Uterus (tissue), 3 donors: ENCODE measurements at regions not wholly inside any gene's neighbourhood (a gene's known extent, or its start where the extent isn't known, plus 50 kb on each side); places are given as distances from the start of the nearest gene placed in this dataset.

Experiments used
- DNase-seq, 2 donors: peaks; one replicate each; pipeline ENCODE4 v3.0.0-alpha.2; 2019 to 2020
- H3K27ac ChIP-seq, 2 donors: fragments of 200-600 bp; sonication (generic); 1 replicate in 1 of 2; 2 replicates in 1 of 2; pipeline ENCODE4 v1.5.1; 2016 to 2018
- H3K27me3 ChIP-seq, 2 donors: fragments of 200-600 bp; sonication (generic); one replicate each; pipeline ENCODE4 v1.5.1; 2018 to 2019; ENCODE audit warnings: control low read depth in 1 of 2
- H3K36me3 ChIP-seq, 2 donors: fragments of 200-600 bp; sonication (generic); one replicate each; pipeline ENCODE4 v1.5.1; 2019; ENCODE audit warnings: control low read depth in 1 of 2
- H3K4me1 ChIP-seq, 2 donors: fragments of 200-600 bp; sonication (generic); one replicate each; pipeline ENCODE4 v1.5.1; 2018 to 2019; ENCODE audit warnings: control low read depth in 1 of 2
- H3K4me3 ChIP-seq, 2 donors: fragments of 200-600 bp; sonication (generic); 1 replicate in 1 of 2; 2 replicates in 1 of 2; pipeline ENCODE4 v1.5.1; 2018 to 2019; ENCODE audit warnings: mild to moderate bottlenecking in 1 of 2
- H3K9me3 ChIP-seq, 2 donors: fragments of 200-600 bp; sonication (generic); one replicate each; pipeline ENCODE4 v1.5.1; 2019; ENCODE audit warnings: control low read depth in 1 of 2
- CTCF ChIP-seq, 4 experiments: fragments of 200-600 bp in 2 of 4; fragments of 450-650 bp in 2 of 4; sonication (generic) in 2 of 4; IDR thresholded peaks; one replicate each; pipeline ENCODE4 v1.5.1; 2016 to 2019; ENCODE audit warnings: antibody characterized with exemption in 4 of 4, mild to moderate bottlenecking in 2 of 4, moderate library complexity in 1 of 4
- POLR2A ChIP-seq, 2 donors: fragments of 450-650 bp; IDR thresholded peaks; one replicate each; pipeline ENCODE4 v1.6.1; 2016; ENCODE audit warnings: antibody characterized with exemption in 2 of 2, mild to moderate bottlenecking in 1 of 2, moderate library complexity in 1 of 2
- intact Hi-C: fragments of 100-400 bp; cut with DNase I; formaldehyde crosslinking; loops from one replicate; pipeline ENCODE4 v1.15.1; 2023; ENCODE audit warnings: low total_unique reads
- donor health status: DM: yes; HTN: yes; CAD: no.

- H3K27ac ChIP-seq, result no peak overlapping the region
- DNase-seq, result no peak
- no peaks in the 10 kb centered on the region for H3K36me3 ChIP-seq
- H3K9me3 ChIP-seq, result no peaks in the 10 kb centered on the region
- H3K27me3 ChIP-seq, result no peaks in the 10 kb centered on the region
- intact Hi-C loops, result no loop called here
- no peak overlapping the region for H3K4me3 ChIP-seq
- H3K4me1 ChIP-seq, result no peaks in the 10 kb centered on the region
- TF ChIP-seq POLR2A (IDR thresholded peaks at IDR 0.05), result no peak
- TF ChIP-seq CTCF (IDR thresholded peaks at IDR 0.05), result no peak
Observed at GRCh38 chr4:181030961-181031360, 1212.2 kb upstream of the TENM3 start.

GRCh38 chr4:181043486-181043885 is 1199.7 kb upstream of the TENM3 start:
- no peak overlapping the region for H3K27ac ChIP-seq
- H3K27me3 ChIP-seq, result no peaks in the 10 kb centered on the region
- H3K4me3 ChIP-seq, result no peak overlapping the region
- intact Hi-C loops, result no loop called here
- DNase-seq, result no peak
- H3K9me3 ChIP-seq, result no peaks in the 10 kb centered on the region
- H3K4me1 ChIP-seq, result no peaks in the 10 kb centered on the region
- TF ChIP-seq POLR2A (IDR thresholded peaks at IDR 0.05), result no peak
- TF ChIP-seq CTCF (IDR thresholded peaks at IDR 0.05), result no peak
- no peaks in the 10 kb centered on the region for H3K36me3 ChIP-seq

GRCh38 chr4:181046809-181047208 is 1196.4 kb upstream of the TENM3 start:
- Histone ChIP-seq H3K27ac (no peak overlapping the region), H3K27me3 (no peaks in the 10 kb centered on the region), H3K36me3 (no peaks in the 10 kb centered on the region), H3K4me1 (no peaks in the 10 kb centered on the region), H3K4me3 (no peak overlapping the region), H3K9me3 (no peaks in the 10 kb centered on the region)
- intact Hi-C loops, result no loop called here
- no peak for DNase-seq
- TF ChIP-seq POLR2A (IDR thresholded peaks at IDR 0.05) (no peak), CTCF (IDR thresholded peaks at IDR 0.05) (no peak)

GRCh38 chr4:181051931-181052330 is 1191.3 kb upstream of the TENM3 start:
- no peak overlapping the region for H3K4me3 ChIP-seq
- no peaks in the 10 kb centered on the region for H3K9me3 ChIP-seq
- DNase-seq, result no peak
- H3K27ac ChIP-seq, result no peak overlapping the region
- no peak for TF ChIP-seq CTCF (IDR thresholded peaks at IDR 0.05)
- TF ChIP-seq POLR2A (IDR thresholded peaks at IDR 0.05), result no peak
- no peaks in the 10 kb centered on the region for H3K36me3 ChIP-seq
- no peaks in the 10 kb centered on the region for H3K4me1 ChIP-seq
- intact Hi-C loops, result no loop called here
- no peaks in the 10 kb centered on the region for H3K27me3 ChIP-seq

GRCh38 chr4:181061787-181062186 is 1181.4 kb upstream of the TENM3 start:
- no peak overlapping the region for H3K4me3 ChIP-seq
- no peaks in the 10 kb centered on the region for H3K4me1 ChIP-seq
- no peaks in the 10 kb centered on the region for H3K36me3 ChIP-seq
- H3K9me3 ChIP-seq, result no peaks in the 10 kb centered on the region
- no peak overlapping the region for H3K27ac ChIP-seq
- no peak for DNase-seq
- no peaks in the 10 kb centered on the region for H3K27me3 ChIP-seq
- intact Hi-C loops, result no loop called here
- TF ChIP-seq CTCF (IDR thresholded peaks at IDR 0.05), result no peak
- no peak for TF ChIP-seq POLR2A (IDR thresholded peaks at IDR 0.05)
